IPS-18c (cell line): ENCODE measurements at regions not wholly inside any gene's neighbourhood (a gene's known extent, or its start where the extent isn't known, plus 50 kb on each side); places are given as distances from the start of the nearest gene placed in this dataset.
"Not testable (repeated sequence)": the region's sequence is repeated elsewhere in the genome, so short reads cannot be mapped to it uniquely, and the experiment has no call there.

Source experiments
- H3K4me3 ChIP-seq: 2 replicates; pipeline ENCODE4 v1.7.0; 2013; ENCODE audit warnings: low read depth, mild to moderate bottlenecking, low read length, moderate library complexity; ENCODE audit not compliant: insufficient read depth
- H3K9me3 ChIP-seq: one replicate; pipeline ENCODE4 v1.6.1; 2013; ENCODE audit warnings: mild to moderate bottlenecking, low read length, moderate library complexity; ENCODE audit not compliant: control insufficient read depth, insufficient read depth

GRCh38 chr13:44311011-44311780, 62.4 kb upstream of the SERP2 start:
- no peaks in the 10 kb centered on the region for H3K9me3 ChIP-seq
- no peak overlapping the region for H3K4me3 ChIP-seq

- no peaks in the 10 kb centered on the region for H3K9me3 ChIP-seq
- no peak overlapping the region for H3K4me3 ChIP-seq
Observed at GRCh38 chr13:44312131-44312530, 61.5 kb upstream of the SERP2 start.

- Histone ChIP-seq H3K9me3 (no peaks in the 10 kb centered on the region), H3K4me3 (no peak overlapping the region)
Observed at GRCh38 chr13:44312834-44313551, 60.6 kb upstream of the SERP2 start.

GRCh38 chr13:44313674-44314073, 60.0 kb upstream of the SERP2 start:
- H3K9me3 ChIP-seq: no peaks in the 10 kb centered on the region
- H3K4me3 ChIP-seq: no peak overlapping the region

GRCh38 chr13:44314160-44314559, 59.5 kb upstream of the SERP2 start:
- H3K4me3 ChIP-seq, H3K9me3 ChIP-seq: not testable (repeated sequence)

- Histone ChIP-seq H3K9me3 (no peaks in the 10 kb centered on the region), H3K4me3 (no peak overlapping the region)
Observed at GRCh38 chr13:44317752-44318151, 55.9 kb upstream of the SERP2 start.

GRCh38 chr13:44318161-44318560, 55.5 kb upstream of the SERP2 start:
- no peak overlapping the region for H3K4me3 ChIP-seq
- H3K9me3 ChIP-seq: no peaks in the 10 kb centered on the region

- no peaks in the 10 kb centered on the region for H3K9me3 ChIP-seq
Observed at GRCh38 chr13:44320611-44321010, 53.0 kb upstream of the SERP2 start.

GRCh38 chr13:44321961-44322360, 51.7 kb upstream of the SERP2 start:
- H3K9me3 ChIP-seq: no peaks in the 10 kb centered on the region

More at GRCh38 chr13:44320611-44321010, 53.0 kb upstream of the SERP2 start:
- no peak overlapping the region for H3K4me3 ChIP-seq

GRCh38 chr13:44322928-44323327, 50.7 kb upstream of the SERP2 start:
- H3K9me3 ChIP-seq: no peaks in the 10 kb centered on the region

More at GRCh38 chr13:44321961-44322360, 51.7 kb upstream of the SERP2 start:
- H3K4me3 ChIP-seq: no peak overlapping the region

GRCh38 chr13:44323754-44324153, 49.9 kb upstream of the SERP2 start:
- no peaks in the 10 kb centered on the region for H3K9me3 ChIP-seq

More at GRCh38 chr13:44322928-44323327, 50.7 kb upstream of the SERP2 start:
- H3K4me3 ChIP-seq: no peak overlapping the region

More at GRCh38 chr13:44323754-44324153, 49.9 kb upstream of the SERP2 start:
- H3K4me3 ChIP-seq: no peak overlapping the region
